A673 (cell line): ENCODE measurements at regions not wholly inside any gene's neighbourhood (a gene's known extent, or its start where the extent isn't known, plus 50 kb on each side); places are given as distances from the start of the nearest gene placed in this dataset.

ENCODE experiments used
- CTCF ChIP-seq: fragments of 300-800, 200-600 bp; sonication (generic); conservative IDR thresholded peaks from 2 replicates; pipeline ENCODE4 v1.5.1; 2017; ENCODE audit warnings: low read depth, mild to moderate bottlenecking, antibody characterized with exemption, low read length, moderate library complexity, mixed read lengths
- EZH2 ChIP-seq: fragments of 200-600 bp; sonication (generic); IDR thresholded peaks from 2 replicates; pipeline ENCODE4 v1.6.1; 2017; ENCODE audit warnings: borderline replicate concordance, low read depth, mild to moderate bottlenecking, mixed read lengths, antibody characterized with exemption, low read length; ENCODE audit not compliant: poor library complexity, severe bottlenecking

- TF ChIP-seq CTCF (no peak), EZH2 (no peak)
These were observed 80.0 kb downstream of the ZNF622 start for GRCh38 chr5:16385516-16386090.
